GM12878 (cell line): ENCODE measurements at regions not wholly inside any gene's neighbourhood (a gene's known extent, or its start where the extent isn't known, plus 50 kb on each side); places are given as distances from the start of the nearest gene placed in this dataset.

Experiments
- ATAC-seq: fragments of 200-7000 bp; cut with Tn5 transposase; 3 replicates; pipeline ENCODE4 v1.9.1; 2020; ENCODE audit warnings: mild to moderate bottlenecking, moderate library complexity
- BruUV-seq: library from RNA; stranded (reverse); fragments of 400-500 nt; replicated peaks from 2 replicates; lab custom pipeline; 2021; lab: Mats Ljungman, UMichigan
- CTCF ChIA-PET: fragments of 300-600 bp; sonication (Branson Sonifier 250); formaldehyde crosslinking; extraction: SDS; loops from one replicate; lab custom pipeline; 2021; ENCODE audit warnings: inconsistent platforms; lab: Yijun Ruan, JAX
- POLR2A ChIA-PET: fragments of 350-600 bp; formaldehyde crosslinking; extraction: SDS; loops from one replicate; lab custom pipeline; 2021; ENCODE audit warnings: inconsistent platforms; lab: Charles Lee
- RAD21 ChIA-PET: fragments of 300-600 bp; sonication (Branson Sonifier 250); formaldehyde crosslinking; loops from one replicate; lab custom pipeline; 2023; ENCODE audit warnings: antibody characterized with exemption; ENCODE audit not compliant: unreplicated experiment; lab: Charles Lee
- SMC1A ChIA-PET: fragments of 300-600 bp; sonication (Branson Sonifier 250); formaldehyde crosslinking; loops from one replicate; lab custom pipeline; 2023; ENCODE audit not compliant: unreplicated experiment, uncharacterized antibody; lab: Charles Lee
- DNase-seq: peaks from one replicate; pipeline ENCODE4 v3.0.0-alpha.2; 2011; ENCODE audit warnings: low read depth, low spot score
- FAIRE-seq: peaks from 3 replicates; lab custom pipeline; 2011; peaks lifted over from hg19 to GRCh38; lab: Jason Lieb, UNC
- H2AFZ ChIP-seq: 2 replicates; pipeline ENCODE4 v1.6.0; 2011; ENCODE audit warnings: low read depth, low read length, control low read depth; ENCODE audit not compliant: control insufficient read depth
- H3K27ac ChIP-seq: 2 replicates; pipeline ENCODE4 v1.5.1; 2011; ENCODE audit warnings: control low read depth; ENCODE audit not compliant: control insufficient read depth, insufficient read depth
- H3K27me3 ChIP-seq, 2 experiments: replicated peaks in 1 of 2; 2 replicates each; pipeline versions ENCODE4 v1.6.0 to v1.6.1; 2011; ENCODE audit warnings: low read length in 1 of 2; ENCODE audit not compliant: control insufficient read depth in 2 of 2, insufficient read depth in 2 of 2
- H3K36me3 ChIP-seq, 2 experiments: 2 replicates each; pipeline ENCODE4 v1.5.1; 2011; ENCODE audit warnings: low read length in 1 of 2; ENCODE audit not compliant: control insufficient read depth in 2 of 2, insufficient read depth in 2 of 2
- H3K4me1 ChIP-seq: 2 replicates; pipeline ENCODE4 v1.6.1; 2011; ENCODE audit warnings: mild to moderate bottlenecking, low read length, moderate library complexity, mixed read lengths; ENCODE audit not compliant: control insufficient read depth, insufficient read depth
- H3K4me2 ChIP-seq: 2 replicates; pipeline ENCODE4 v1.6.0; 2011; ENCODE audit warnings: control low read depth; ENCODE audit not compliant: control insufficient read depth, insufficient read depth
- H3K4me3 ChIP-seq: fragments of 200-600 bp; sonication (generic); 2 replicates; pipeline ENCODE4 v1.5.1; 2016
- H3K79me2 ChIP-seq: 2 replicates; pipeline ENCODE4 v1.6.0; 2011; ENCODE audit warnings: low read length; ENCODE audit not compliant: control insufficient read depth, insufficient read depth
- H3K9ac ChIP-seq: 2 replicates; pipeline ENCODE4 v1.8.0; 2011; ENCODE audit warnings: low read length, control low read depth, mixed read lengths; ENCODE audit not compliant: control insufficient read depth, insufficient read depth
- H3K9me3 ChIP-seq: replicated peaks from 3 replicates; pipeline ENCODE4 v1.5.1; 2011; ENCODE audit warnings: mild to moderate bottlenecking, low read length; ENCODE audit not compliant: control insufficient read depth, insufficient read depth
- H4K20me1 ChIP-seq: 2 replicates; pipeline ENCODE4 v1.6.0; 2011; ENCODE audit not compliant: control insufficient read depth, insufficient read depth
- ATF7 ChIP-seq: fragments of 450-650 bp; IDR thresholded peaks from 2 replicates; pipeline ENCODE4 v1.6.1; 2016; ENCODE audit warnings: low read depth, mild to moderate bottlenecking
- CHD2 ChIP-seq: IDR thresholded peaks from 2 replicates; pipeline ENCODE4 v1.6.1; 2011; ENCODE audit warnings: low read depth, low read length, improper control_type of control experiment, borderline replicate concordance
- IRF5 ChIP-seq: fragments of 450-650 bp; IDR thresholded peaks from 2 replicates; pipeline ENCODE4 v1.6.1; 2017; ENCODE audit warnings: borderline replicate concordance
- MEF2A ChIP-seq: IDR thresholded peaks from 2 replicates; pipeline ENCODE4 v1.6.1; 2011; ENCODE audit warnings: low read depth, mild to moderate bottlenecking, low read length, moderate library complexity; ENCODE audit not compliant: insufficient read depth
- MTA3 ChIP-seq: IDR thresholded peaks from 2 replicates; pipeline ENCODE4 v1.6.1; 2012; ENCODE audit warnings: low read length, inconsistent platforms, borderline replicate concordance
- MYC ChIP-seq: IDR thresholded peaks from 2 replicates; pipeline ENCODE4 v1.6.1; 2011; ENCODE audit warnings: mild to moderate bottlenecking, low read length, moderate library complexity, inconsistent platforms; ENCODE audit not compliant: insufficient read depth, insufficient replicate concordance, insufficient read length, severe bottlenecking
- RB1 ChIP-seq: fragments of 450-650 bp; formaldehyde crosslinking; IDR thresholded peaks from 2 replicates; pipeline ENCODE4 v1.6.1; 2017; ENCODE audit warnings: mild to moderate bottlenecking, borderline replicate concordance
- SMC3 ChIP-seq: IDR thresholded peaks from 2 replicates; pipeline ENCODE4 v1.6.1; 2011; ENCODE audit warnings: low read length, improper control_type of control experiment, borderline replicate concordance
- SRF ChIP-seq, 2 experiments: IDR thresholded peaks; 2 replicates each; pipeline ENCODE4 v1.6.1; 2011; ENCODE audit warnings: low read depth in 2 of 2, low read length in 2 of 2, mild to moderate bottlenecking in 1 of 2, moderate library complexity in 1 of 2
- STAT1 ChIP-seq: fragments of 450-650 bp; conservative IDR thresholded peaks from 2 replicates; pipeline ENCODE4 v1.6.1; 2014; ENCODE audit warnings: antibody characterized with exemption, mild to moderate bottlenecking
- SUPT20H ChIP-seq: IDR thresholded peaks from 2 replicates; pipeline ENCODE4 v1.6.1; 2011; ENCODE audit warnings: low read depth, mild to moderate bottlenecking, low read length, moderate library complexity, borderline replicate concordance; ENCODE audit not compliant: control insufficient read depth
- ZBTB11 ChIP-seq: fragments of 450-650 bp; formaldehyde crosslinking; IDR thresholded peaks from 2 replicates; pipeline ENCODE4 v1.5.0; 2022; ENCODE audit warnings: mild to moderate bottlenecking, missing genetic modification characterization
- in situ Hi-C: fragments of 300-500 bp; cut with MboI; formaldehyde crosslinking; loops from 9 replicates; pipeline ENCODE4 v1.14.3; 2018; ENCODE audit warnings: mixed read lengths
- intact Hi-C: fragments of 100-400 bp; cut with micrococcal nuclease; formaldehyde crosslinking; loops from one replicate; pipeline ENCODE4 v1.14.2; 2022; ENCODE audit not compliant: unreplicated experiment

GRCh38 chr11:27205779-27206570 lies 157.0 kb downstream of the CCDC34 start:
- DNase-seq (no peak), FAIRE-seq (no peak), ATAC-seq (no peak)
- intact Hi-C loops (loop anchor here (2.0 kb wide), 1 partner anchor 91 kb away; no protein-coding TSS in a partner anchor), in situ Hi-C loops (no loop called here)
- no peaks in the 10 kb centered on the region for H3K79me2 ChIP-seq
- ChIA-PET CTCF (interaction anchor here (0.7 to 8.9 kb wide), 8 partner anchors 8 to 280 kb away, joined by 3 to 72 read pairs (median 3); no protein-coding TSS in a partner anchor), RAD21 (interaction anchor here (1.5 kb wide), 1 partner anchor 90 kb away, joined by 4 read pairs; no protein-coding TSS in a partner anchor), SMC1A (interaction anchor here (0.9 to 14.9 kb wide), 5 partner anchors 9 to 90 kb away, joined by 3 to 189 read pairs (median 5); no protein-coding TSS in a partner anchor), POLR2A (interaction anchor here (0.6 kb wide), 1 partner anchor 679 kb away, joined by 5 read pairs; no protein-coding TSS in a partner anchor)
- no peak overlapping the region for H2AFZ ChIP-seq
- no peaks in the 10 kb centered on the region for H4K20me1 ChIP-seq
- no peak overlapping the region for H3K4me2 ChIP-seq
- TF ChIP-seq STAT1 (no peak), SMC3 (no peak), CHD2 (no peak), ATF7 (no peak), MEF2A (no peak), MYC (no peak), SUPT20H (no peak), RB1 (no peak), IRF5 (no peak), MTA3 (no peak), SRF (IDR thresholded peaks at IDR 0.05; ENCODE audit: low read depth in 2 of 2, low read length in 2 of 2) (no peak), ZBTB11 (CRISPR knock-in tag) (no peak)
- H3K27ac ChIP-seq = no peak overlapping the region
- H3K36me3 ChIP-seq = no peaks in the 10 kb centered on the region
- no peak overlapping the region for H3K4me3 ChIP-seq
- no peaks in the 10 kb centered on the region for H3K4me1 ChIP-seq
- BruUV-seq = no TSS peak
- H3K27me3 ChIP-seq = no peaks in the 10 kb centered on the region
- H3K9ac ChIP-seq = no peak overlapping the region
- no peaks in the 10 kb centered on the region for H3K9me3 ChIP-seq
